B cell (primary cell): ENCODE measurements at regions not wholly inside any gene's neighbourhood (a gene's known extent, or its start where the extent isn't known, plus 50 kb on each side); places are given as distances from the start of the nearest gene placed in this dataset.

Source experiments
- EZH2 ChIP-seq: IDR thresholded peaks from 2 replicates; pipeline ENCODE4 v1.6.1; 2012; ENCODE audit warnings: borderline replicate concordance, low read depth, mild to moderate bottlenecking, moderate library complexity, low read length; ENCODE audit not compliant: insufficient read depth, poor library complexity, severe bottlenecking
- TF ChIP-seq, protein P1 (sequence below): fragments of 200-600 bp; IDR thresholded peaks from one replicate; pipeline ENCODE4 v1.8.0; 2022; ENCODE audit warnings: antibody characterized with exemption, mild to moderate bottlenecking

GRCh38 chr5:44246986-44247385 is 142.2 kb downstream of the FGF10 start:
- TF ChIP-seq, protein P1, sequence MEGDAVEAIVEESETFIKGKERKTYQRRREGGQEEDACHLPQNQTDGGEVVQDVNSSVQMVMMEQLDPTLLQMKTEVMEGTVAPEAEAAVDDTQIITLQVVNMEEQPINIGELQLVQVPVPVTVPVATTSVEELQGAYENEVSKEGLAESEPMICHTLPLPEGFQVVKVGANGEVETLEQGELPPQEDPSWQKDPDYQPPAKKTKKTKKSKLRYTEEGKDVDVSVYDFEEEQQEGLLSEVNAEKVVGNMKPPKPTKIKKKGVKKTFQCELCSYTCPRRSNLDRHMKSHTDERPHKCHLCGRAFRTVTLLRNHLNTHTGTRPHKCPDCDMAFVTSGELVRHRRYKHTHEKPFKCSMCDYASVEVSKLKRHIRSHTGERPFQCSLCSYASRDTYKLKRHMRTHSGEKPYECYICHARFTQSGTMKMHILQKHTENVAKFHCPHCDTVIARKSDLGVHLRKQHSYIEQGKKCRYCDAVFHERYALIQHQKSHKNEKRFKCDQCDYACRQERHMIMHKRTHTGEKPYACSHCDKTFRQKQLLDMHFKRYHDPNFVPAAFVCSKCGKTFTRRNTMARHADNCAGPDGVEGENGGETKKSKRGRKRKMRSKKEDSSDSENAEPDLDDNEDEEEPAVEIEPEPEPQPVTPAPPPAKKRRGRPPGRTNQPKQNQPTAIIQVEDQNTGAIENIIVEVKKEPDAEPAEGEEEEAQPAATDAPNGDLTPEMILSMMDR, result no peak
- no peak for TF ChIP-seq EZH2
